K562 (cell line): ENCODE measurements at regions not wholly inside any gene's neighbourhood (a gene's known extent, or its start where the extent isn't known, plus 50 kb on each side); places are given as distances from the start of the nearest gene placed in this dataset.

Experiments used
- ATAC-seq: fragments of 200-7000 bp; cut with Tn5 transposase; 3 replicates; pipeline ENCODE4 v1.9.1; 2020; ENCODE audit warnings: moderate library complexity
- BruUV-seq: library from RNA; stranded (reverse); fragments of 400-500 nt; replicated peaks from 2 replicates; lab custom pipeline; 2021; lab: Mats Ljungman, UMichigan
- CTCF ChIA-PET: fragments of 300-600 bp; formaldehyde crosslinking; extraction: SDS; loops from one replicate; lab custom pipeline; 2021; ENCODE audit warnings: low intra/inter-chr PET ratio; lab: Yijun Ruan, JAX
- POLR2A ChIA-PET: fragments of 300-600, 350-650 bp; sonication (Branson Sonifier 250); formaldehyde crosslinking; extraction: SDS; loops from one replicate; lab custom pipeline; 2021; ENCODE audit warnings: antibody characterized with exemption, inconsistent platforms; lab: Yijun Ruan, JAX
- DNase-seq, 4 experiments: peaks; one replicate each; pipeline versions ENCODE4 v3.0.0 to v3.0.0-alpha.2; 2011 to 2018; ENCODE audit warnings: low spot score in 3 of 4, mixed read lengths in 3 of 4; ENCODE audit errors: extremely low read depth in 1 of 4
- FAIRE-seq: peaks from 2 replicates; lab custom pipeline; 2011; peaks lifted over from hg19 to GRCh38; lab: Jason Lieb, UNC
- H2AFZ ChIP-seq: 2 replicates; pipeline ENCODE4 v1.6.0; 2011; ENCODE audit warnings: low read depth, low read length, control low read depth, inconsistent platforms
- H3K27ac ChIP-seq: fragments of 200-600 bp; 3 replicates; pipeline ENCODE4 v1.8.0; 2011; ENCODE audit warnings: low read depth, mild to moderate bottlenecking, control low read depth, inconsistent platforms, low read length, moderate library complexity, mixed read lengths; ENCODE audit errors: extremely low read depth
- H3K27me3 ChIP-seq, 2 experiments: fragments of 300-600 bp in 1 of 2; 2 replicates in 1 of 2; 3 replicates in 1 of 2; pipeline versions ENCODE4 v1.6.0 to v1.8.0; 2011; ENCODE audit warnings: inconsistent platforms in 2 of 2, low read length in 2 of 2, mild to moderate bottlenecking in 1 of 2, mixed read lengths in 1 of 2, moderate library complexity in 1 of 2; ENCODE audit not compliant: control insufficient read depth in 2 of 2, insufficient read depth in 2 of 2
- H3K36me3 ChIP-seq: fragments of 300-600 bp; 3 replicates; pipeline ENCODE4 v1.8.0; 2011; ENCODE audit warnings: mild to moderate bottlenecking, low read length, inconsistent platforms; ENCODE audit not compliant: control insufficient read depth, insufficient read depth
- H3K4me1 ChIP-seq, 2 experiments: fragments of 200-600 bp in 1 of 2; replicated peaks in 1 of 2; 2 replicates in 1 of 2; 3 replicates in 1 of 2; pipeline versions ENCODE4 v1.5.1 to v1.8.0; 2011; ENCODE audit warnings: inconsistent platforms in 2 of 2, low read length in 2 of 2, mild to moderate bottlenecking in 1 of 2, mixed read lengths in 1 of 2, moderate library complexity in 1 of 2; ENCODE audit not compliant: control insufficient read depth in 2 of 2, insufficient read depth in 2 of 2
- H3K4me2 ChIP-seq: 2 replicates; pipeline ENCODE4 v1.6.1; 2011; ENCODE audit warnings: low read length, control low read depth, inconsistent platforms, mixed read lengths; ENCODE audit not compliant: insufficient read depth
- H3K4me3 ChIP-seq: fragments of 200-600 bp; sonication (generic), shearing (Covaris generic); 2 replicates; pipeline ENCODE4 v1.5.1; 2016; ENCODE audit warnings: control low read depth, inconsistent platforms
- H3K79me2 ChIP-seq: fragments of 200-600 bp; 3 replicates; pipeline ENCODE4 v1.8.0; 2011; ENCODE audit warnings: low read length, inconsistent platforms; ENCODE audit not compliant: control insufficient read depth, insufficient read depth
- H3K9ac ChIP-seq, 2 experiments: 2 replicates each; pipeline versions ENCODE4 v1.6.0 to v1.6.1; 2011; ENCODE audit warnings: low read depth in 2 of 2, low read length in 2 of 2, control low read depth in 1 of 2, inconsistent platforms in 1 of 2, mild to moderate bottlenecking in 1 of 2, mixed read lengths in 1 of 2; ENCODE audit not compliant: insufficient read depth in 1 of 2
- H3K9me1 ChIP-seq: one replicate; pipeline ENCODE4 v1.6.0; 2011; ENCODE audit warnings: inconsistent platforms, mild to moderate bottlenecking, low read length, moderate library complexity; ENCODE audit not compliant: control insufficient read depth, insufficient read depth
- H3K9me3 ChIP-seq: replicated peaks from 2 replicates; pipeline ENCODE4 v1.5.1; 2011; ENCODE audit warnings: low read depth, low read length, inconsistent platforms; ENCODE audit not compliant: control insufficient read depth, insufficient read depth
- H4K20me1 ChIP-seq: replicated peaks from 2 replicates; pipeline ENCODE4 v1.6.1; 2011; ENCODE audit warnings: low read length, inconsistent platforms, mixed read lengths; ENCODE audit not compliant: control insufficient read depth, insufficient read depth
- HDAC2 ChIP-seq: fragments of 450-650 bp; IDR thresholded peaks from 2 replicates; pipeline ENCODE4 v1.6.1; 2016; ENCODE audit warnings: mild to moderate bottlenecking
- NCOA2 ChIP-seq, 2 experiments: fragments of 450-650 bp; IDR thresholded peaks; 2 replicates each; pipeline ENCODE4 v1.6.1; 2018; ENCODE audit warnings: mild to moderate bottlenecking in 2 of 2, moderate library complexity in 1 of 2; ENCODE audit not compliant: partially characterized antibody in 2 of 2
- RHOXF2B ChIP-seq: fragments of 250-450 bp; sonication (Bioruptor Pico); conservative IDR thresholded peaks from 2 replicates; pipeline ENCODE4 v1.5.1; 2021
- SRSF9 ChIP-seq: fragments of 200-400 bp; formaldehyde crosslinking; IDR thresholded peaks from 2 replicates; pipeline ENCODE4 v1.6.1; 2017; ENCODE audit warnings: low read depth, low read length, borderline replicate concordance
- TBL1XR1 ChIP-seq, 2 experiments: IDR thresholded peaks; 2 replicates each; pipeline ENCODE4 v1.6.1; 2012; ENCODE audit warnings: improper control_type of control experiment in 2 of 2, low read length in 2 of 2, mild to moderate bottlenecking in 1 of 2
- ZNF217 ChIP-seq: sonication (generic); formaldehyde crosslinking; IDR thresholded peaks from 2 replicates; pipeline ENCODE4 v1.8.0; 2022; ENCODE audit warnings: mild to moderate bottlenecking, missing genetic modification reagents
- ZNF24 ChIP-seq: fragments of 450-650 bp; IDR thresholded peaks from 2 replicates; pipeline ENCODE4 v1.6.1; 2016
- ZNF561 ChIP-seq: fragments of 450-650 bp; formaldehyde crosslinking; conservative IDR thresholded peaks from 2 replicates; pipeline ENCODE4 v1.4.0; 2020; ENCODE audit warnings: mild to moderate bottlenecking, moderate library complexity
- ZNF830 ChIP-seq: fragments of 250-450 bp; sonication (Bioruptor Pico); IDR thresholded peaks from 2 replicates; pipeline ENCODE4 v1.5.0; 2021; ENCODE audit warnings: mild to moderate bottlenecking
- WGBS: fragments of 100-300 bp; shearing (Covaris generic); methylation state at CpG from one replicate; pipeline ENCODE4 v1.1.6; 2016; ENCODE audit warnings: low coverage, mixed read lengths; ENCODE audit not compliant: insufficient coverage; ENCODE audit errors: missing lambda C conversion rate; 5-methylcytosine and 5-hydroxymethylcytosine counted together
- in situ Hi-C: fragments of 300-500 bp; cut with MboI; formaldehyde crosslinking; loops from 4 replicates; pipeline ENCODE4 v1.15.0; 2018; ENCODE audit warnings: inconsistent platforms, mixed read lengths
- intact Hi-C: fragments of 100-400 bp; cut with micrococcal nuclease; formaldehyde crosslinking; loops from 2 replicates; pipeline ENCODE4 v1.14.2; 2022
- TF ChIP-seq, protein P1 (sequence below): sonication (generic); formaldehyde crosslinking; IDR thresholded peaks from 2 replicates; pipeline ENCODE4 v1.8.1; 2023; ENCODE audit warnings: mild to moderate bottlenecking, missing genetic modification reagents
- TF ChIP-seq, protein P2 (sequence below), 2 experiments: IDR thresholded peaks in 1 of 2; conservative IDR thresholded peaks in 1 of 2; 2 replicates each; pipeline ENCODE4 v1.6.1; 2016; ENCODE audit warnings: low read depth in 2 of 2, mild to moderate bottlenecking in 1 of 2, missing compliant biosample characterization in 1 of 2, missing genetic modification characterization in 1 of 2, moderate library complexity in 1 of 2

DNA sequence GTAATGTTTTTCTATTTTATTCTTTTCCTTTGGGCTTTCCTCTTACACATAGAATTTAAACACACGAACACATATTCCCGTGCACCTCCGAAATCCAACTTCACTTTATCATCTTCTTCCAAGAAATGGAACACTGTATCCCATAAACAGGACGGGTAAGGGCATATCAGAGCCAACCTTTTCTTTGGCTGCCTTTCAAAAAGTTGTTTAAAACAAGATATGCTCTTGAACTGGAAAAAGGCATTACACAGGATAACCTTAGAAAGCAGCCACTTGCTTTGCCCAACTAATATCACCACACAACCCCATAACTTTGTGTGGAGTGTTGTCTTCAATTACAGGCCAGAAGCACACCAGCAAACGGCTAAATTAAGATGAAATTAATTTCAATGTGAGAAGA, 65.3 kb upstream of the CDKN3 start:
- FAIRE-seq: no peak
- in situ Hi-C loops (loop anchor here (25.0 kb wide), 1 partner anchor 1519 kb away; no protein-coding TSS in a partner anchor), intact Hi-C loops (no loop called here)
- Histone ChIP-seq H4K20me1 (no peaks in the 10 kb centered on the region), H3K4me3 (no peak overlapping the region), H3K79me2 (no peaks in the 10 kb centered on the region), H3K36me3 (no peaks in the 10 kb centered on the region), H3K27ac (no peak overlapping the region), H3K4me2 (no peak overlapping the region), H3K9me1 (no peaks in the 10 kb centered on the region), H3K9ac (no peak overlapping the region), H2AFZ (no peak overlapping the region), H3K27me3 (no peaks in the 10 kb centered on the region), H3K9me3 (no peaks in the 10 kb centered on the region), H3K4me1 (no peaks in the 10 kb centered on the region)
- WGBS: 0% methylated on average over 5 of the region's 5 CpGs
- ChIA-PET CTCF (no interaction called here), POLR2A (no interaction called here)
- no peak for TF ChIP-seq NCOA2 (IDR thresholded peaks at IDR 0.05; ENCODE audit: partially characterized antibody in 2 of 2)
- TF ChIP-seq SRSF9: no peak
- TF ChIP-seq ZNF561 (CRISPR knock-in tag): no peak
- no peak for TF ChIP-seq ZNF830 (CRISPR knock-in tag)
- TF ChIP-seq RHOXF2B: no peak
- no peak for TF ChIP-seq TBL1XR1 (IDR thresholded peaks at IDR 0.05; ENCODE audit: low read length in 2 of 2)
- TF ChIP-seq, protein P1, sequence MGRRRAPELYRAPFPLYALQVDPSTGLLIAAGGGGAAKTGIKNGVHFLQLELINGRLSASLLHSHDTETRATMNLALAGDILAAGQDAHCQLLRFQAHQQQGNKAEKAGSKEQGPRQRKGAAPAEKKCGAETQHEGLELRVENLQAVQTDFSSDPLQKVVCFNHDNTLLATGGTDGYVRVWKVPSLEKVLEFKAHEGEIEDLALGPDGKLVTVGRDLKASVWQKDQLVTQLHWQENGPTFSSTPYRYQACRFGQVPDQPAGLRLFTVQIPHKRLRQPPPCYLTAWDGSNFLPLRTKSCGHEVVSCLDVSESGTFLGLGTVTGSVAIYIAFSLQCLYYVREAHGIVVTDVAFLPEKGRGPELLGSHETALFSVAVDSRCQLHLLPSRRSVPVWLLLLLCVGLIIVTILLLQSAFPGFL: no peak
- TF ChIP-seq HDAC2: no peak
- no peak for TF ChIP-seq ZNF217 (CRISPR knock-in tag)
- TF ChIP-seq, protein P2, sequence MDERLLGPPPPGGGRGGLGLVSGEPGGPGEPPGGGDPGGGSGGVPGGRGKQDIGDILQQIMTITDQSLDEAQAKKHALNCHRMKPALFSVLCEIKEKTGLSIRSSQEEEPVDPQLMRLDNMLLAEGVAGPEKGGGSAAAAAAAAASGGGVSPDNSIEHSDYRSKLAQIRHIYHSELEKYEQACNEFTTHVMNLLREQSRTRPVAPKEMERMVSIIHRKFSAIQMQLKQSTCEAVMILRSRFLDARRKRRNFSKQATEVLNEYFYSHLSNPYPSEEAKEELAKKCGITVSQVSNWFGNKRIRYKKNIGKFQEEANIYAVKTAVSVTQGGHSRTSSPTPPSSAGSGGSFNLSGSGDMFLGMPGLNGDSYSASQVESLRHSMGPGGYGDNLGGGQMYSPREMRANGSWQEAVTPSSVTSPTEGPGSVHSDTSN (CRISPR knock-in tag; IDR thresholded peaks at IDR 0.05; ENCODE audit: low read depth): no peak
- TF ChIP-seq, protein P2 (tag; conservative IDR thresholded peaks at IDR 0.05; ENCODE audit: low read depth): no peak
- TF ChIP-seq ZNF24: no peak
- no TSS peak for BruUV-seq
- no peak for ATAC-seq
- no peak for DNase-seq
